ENCODE measurements at regions not wholly inside any gene's neighbourhood (a gene's known extent, or its start where the extent isn't known, plus 50 kb on each side); places are given as distances from the start of the nearest gene placed in this dataset.
"Not testable (repeated sequence)": the region's sequence is repeated elsewhere in the genome, so short reads cannot be mapped to it uniquely, and the experiment has no call there.

- H3K4me3 Mint-ChIP-seq = no peak overlapping the region
- no peak for TF ChIP-seq CTCF (IDR thresholded peaks at IDR 0.05; ENCODE audit: unreplicated experiment)
- H3K4me1 Mint-ChIP-seq = no peaks in the 10 kb centered on the region
- no peak overlapping the region for H3K27ac Mint-ChIP-seq
- peaks cover 5% of the 10 kb centered on the region for H3K9me3 Mint-ChIP-seq
- H3K36me3 Mint-ChIP-seq = no peaks in the 10 kb centered on the region
- H3K27me3 Mint-ChIP-seq (ENCODE audit: low read depth) = no peaks in the 10 kb centered on the region
- DNase-seq (ENCODE audit: low spot score in 2 of 2, unreplicated experiment in 2 of 2) = no peak
These were observed 1241.8 kb upstream of the GOT2 start for GRCh38 chr16:59975953-59976352.

GRCh38 chr16:59973966-59974365 lies 1239.8 kb upstream of the GOT2 start:
- Mint-ChIP-seq H3K9me3 (peaks cover 5% of the 10 kb centered on the region), H3K4me1 (no peaks in the 10 kb centered on the region), H3K4me3 (no peak overlapping the region), H3K27ac (no peak overlapping the region), H3K36me3 (no peaks in the 10 kb centered on the region), H3K27me3 (ENCODE audit: low read depth) (no peaks in the 10 kb centered on the region)
- no peak for DNase-seq (ENCODE audit: low spot score in 2 of 2, unreplicated experiment in 2 of 2)
- no peak for TF ChIP-seq CTCF (IDR thresholded peaks at IDR 0.05; ENCODE audit: unreplicated experiment)

GRCh38 chr16:59971264-59971663 lies 1237.1 kb upstream of the GOT2 start:
- no peak overlapping the region for H3K4me3 Mint-ChIP-seq
- H3K4me1 Mint-ChIP-seq = no peaks in the 10 kb centered on the region
- H3K9me3 Mint-ChIP-seq = peaks cover 5% of the 10 kb centered on the region
- H3K27ac Mint-ChIP-seq = no peak overlapping the region
- no peak for TF ChIP-seq CTCF (IDR thresholded peaks at IDR 0.05; ENCODE audit: unreplicated experiment)
- H3K27me3 Mint-ChIP-seq (ENCODE audit: low read depth) = no peaks in the 10 kb centered on the region
- DNase-seq (ENCODE audit: low spot score in 2 of 2, unreplicated experiment in 2 of 2) = no peak
- H3K36me3 Mint-ChIP-seq = no peaks in the 10 kb centered on the region

- Mint-ChIP-seq H3K4me1 (no peaks in the 10 kb centered on the region), H3K27me3 (ENCODE audit: low read depth) (no peaks in the 10 kb centered on the region), H3K36me3 (no peaks in the 10 kb centered on the region), H3K4me3 (no peak overlapping the region), H3K27ac (no peak overlapping the region), H3K9me3 (peaks cover 3% of the 10 kb centered on the region)
- TF ChIP-seq CTCF (IDR thresholded peaks at IDR 0.05; ENCODE audit: unreplicated experiment) = no peak
- DNase-seq (ENCODE audit: low spot score in 2 of 2, unreplicated experiment in 2 of 2) = no peak
These were observed 1230.3 kb upstream of the GOT2 start for GRCh38 chr16:59964232-59964924.

GRCh38 chr16:59959311-59959710 lies 1225.2 kb upstream of the GOT2 start:
- Mint-ChIP-seq H3K9me3 (peaks cover 10% of the 10 kb centered on the region), H3K4me3 (no peak overlapping the region), H3K4me1 (no peaks in the 10 kb centered on the region), H3K27me3 (ENCODE audit: low read depth) (no peaks in the 10 kb centered on the region), H3K36me3 (no peaks in the 10 kb centered on the region), H3K27ac (no peak overlapping the region)
- no peak for DNase-seq (ENCODE audit: low spot score in 2 of 2, unreplicated experiment in 2 of 2)
- TF ChIP-seq CTCF (IDR thresholded peaks at IDR 0.05; ENCODE audit: unreplicated experiment) = no peak

- Mint-ChIP-seq H3K9me3 (no peaks in the 10 kb centered on the region), H3K4me1 (no peaks in the 10 kb centered on the region)
These were observed 1216.3 kb upstream of the GOT2 start for GRCh38 chr16:59950431-59950830.

GRCh38 chr16:59944041-59944440 lies 1209.9 kb upstream of the GOT2 start:
- H3K36me3 Mint-ChIP-seq; H3K4me1 Mint-ChIP-seq; DNase-seq (ENCODE audit: low spot score in 2 of 2, unreplicated experiment in 2 of 2); H3K4me3 Mint-ChIP-seq; H3K9me3 Mint-ChIP-seq; H3K27me3 Mint-ChIP-seq (ENCODE audit: low read depth); H3K27ac Mint-ChIP-seq: not testable (repeated sequence)

More at GRCh38 chr16:59950431-59950830, 1216.3 kb upstream of the GOT2 start:
- Mint-ChIP-seq H3K27ac (no peak overlapping the region), H3K27me3 (ENCODE audit: low read depth) (no peaks in the 10 kb centered on the region), H3K4me3 (no peak overlapping the region), H3K36me3 (no peaks in the 10 kb centered on the region)
- no peak for DNase-seq (ENCODE audit: low spot score in 2 of 2, unreplicated experiment in 2 of 2)
- no peak for TF ChIP-seq CTCF (IDR thresholded peaks at IDR 0.05; ENCODE audit: unreplicated experiment)
